Lung (tissue), 11 donors: ENCODE measurements at regions not wholly inside any gene's neighbourhood (a gene's known extent, or its start where the extent isn't known, plus 50 kb on each side); places are given as distances from the start of the nearest gene placed in this dataset.
A peak's percentile ranks its signal among the peaks of the same experiment; 100 is the strongest.

ENCODE experiments used
- ATAC-seq: fragments of 200-7000 bp; cut with Tn5 transposase; one replicate; pipeline ENCODE4 v1.9.1; 2020; ENCODE audit warnings: moderate number of reproducible peaks; ENCODE audit not compliant: insufficient read depth, low FRiP score
- DNase-seq, 3 donors: peaks; one replicate each; pipeline ENCODE4 v3.0.0-alpha.2; 2013 to 2017
- H3K27ac ChIP-seq, 2 donors: one replicate each; pipeline ENCODE4 v1.5.1; 2013; ENCODE audit warnings: mild to moderate bottlenecking in 2 of 2, moderate library complexity in 2 of 2, control low read depth in 1 of 2, inconsistent platforms in 1 of 2, low read depth in 1 of 2, low read length in 1 of 2
- H3K27me3 ChIP-seq, 3 donors: one replicate each; pipeline ENCODE4 v1.5.1; 2013; ENCODE audit warnings: low read length in 2 of 3; ENCODE audit not compliant: control insufficient read depth in 3 of 3, insufficient read depth in 3 of 3
- H3K36me3 ChIP-seq, 4 donors: one replicate each; pipeline ENCODE4 v1.5.1; 2013; ENCODE audit warnings: low read length in 4 of 4, mild to moderate bottlenecking in 1 of 4, moderate library complexity in 1 of 4; ENCODE audit not compliant: control insufficient read depth in 4 of 4, insufficient read depth in 4 of 4
- H3K4me1 ChIP-seq, 5 donors: one replicate each; pipeline ENCODE4 v1.5.1; 2013; ENCODE audit warnings: low read length in 5 of 5, mild to moderate bottlenecking in 2 of 5, moderate library complexity in 1 of 5; ENCODE audit not compliant: control insufficient read depth in 5 of 5, insufficient read depth in 5 of 5
- H3K4me3 ChIP-seq: one replicate; pipeline ENCODE4 v1.5.1; 2013; ENCODE audit warnings: mild to moderate bottlenecking, control low read depth, moderate library complexity
- H3K9ac ChIP-seq, 2 donors: one replicate each; pipeline ENCODE4 v1.5.1; 2013; ENCODE audit warnings: low read length in 2 of 2, control low read depth in 1 of 2; ENCODE audit not compliant: insufficient read depth in 1 of 2
- H3K9me3 ChIP-seq, 4 donors: one replicate each; pipeline ENCODE4 v1.5.1; 2013; ENCODE audit warnings: low read length in 3 of 4, mild to moderate bottlenecking in 1 of 4, moderate library complexity in 1 of 4; ENCODE audit not compliant: control insufficient read depth in 4 of 4, insufficient read depth in 3 of 4
- CTCF ChIP-seq: IDR thresholded peaks from 2 replicates; pipeline ENCODE4 v1.5.1; 2012; ENCODE audit warnings: mild to moderate bottlenecking; ENCODE audit errors: control extremely low read depth, extremely low read depth
- WGBS, 2 donors: extraction: QIAGEN DNeasy Blood & Tissue Kit; methylation state at CpG; one replicate each; pipeline ENCODE4 v1.1.7; 2013; 5-methylcytosine and 5-hydroxymethylcytosine counted together
- donor health status: control.
- donor health status: control.
- donor health status: Bipolar disorder and iron deficiency.
- donor health status: healthy.
- donor health status: DM: yes; HTN: yes; CAD: no.

DNA sequence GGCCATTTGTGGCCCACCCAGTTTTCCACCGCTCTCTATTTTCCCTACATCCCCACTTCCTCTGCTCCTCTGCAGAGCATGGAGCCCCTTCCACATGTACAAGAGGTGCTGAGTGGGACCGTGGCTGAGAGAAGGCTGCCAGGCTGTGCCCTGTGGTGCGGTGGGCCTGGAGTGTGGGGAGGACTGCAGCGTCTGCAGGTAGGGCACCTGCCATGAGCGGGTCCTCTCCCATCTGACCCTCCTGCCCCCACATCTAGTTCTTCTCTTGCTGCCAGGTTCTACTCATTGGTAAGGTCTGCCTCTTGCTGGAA is 145.6 kb upstream of the FAM20C start:
- no peak for TF ChIP-seq CTCF
- Histone ChIP-seq H3K9me3 (peaks cover 0 to 4% (median 0%) of the 10 kb centered on the region in 4 donors), H3K4me1 (peaks cover 0 to 4% (median 0%) of the 10 kb centered on the region in 5 donors), H3K9ac (no peak overlapping the region), H3K36me3 (no peaks in the 10 kb centered on the region), H3K27me3 (peaks cover 0 to 38% (median 0%) of the 10 kb centered on the region in 3 donors), H3K27ac (no peak overlapping the region), H3K4me3 (no peak overlapping the region)
- DNase-seq = no peak
- no peak for ATAC-seq
- 97% methylated on average over 5 of the region's 5 CpGs for WGBS, 2 donors

- Histone ChIP-seq H3K27ac (peak overlapping the region in 1 of 2 donors; percentile 72), H3K27me3 (peaks cover 0 to 19% (median 0%) of the 10 kb centered on the region in 3 donors), H3K4me1 (peaks cover 0 to 6% (median 0%) of the 10 kb centered on the region in 5 donors), H3K4me3 (no peak overlapping the region), H3K9ac (no peak overlapping the region), H3K36me3 (no peaks in the 10 kb centered on the region), H3K9me3 (no peaks in the 10 kb centered on the region)
- no peak for DNase-seq
- no peak for ATAC-seq
- WGBS, 2 donors = 63 to 87% methylated on average over 11 of the region's 11 CpGs
- TF ChIP-seq CTCF = no peak
These were observed 140.8 kb upstream of the FAM20C start for GRCh38 chr7:51456-52068.

DNA sequence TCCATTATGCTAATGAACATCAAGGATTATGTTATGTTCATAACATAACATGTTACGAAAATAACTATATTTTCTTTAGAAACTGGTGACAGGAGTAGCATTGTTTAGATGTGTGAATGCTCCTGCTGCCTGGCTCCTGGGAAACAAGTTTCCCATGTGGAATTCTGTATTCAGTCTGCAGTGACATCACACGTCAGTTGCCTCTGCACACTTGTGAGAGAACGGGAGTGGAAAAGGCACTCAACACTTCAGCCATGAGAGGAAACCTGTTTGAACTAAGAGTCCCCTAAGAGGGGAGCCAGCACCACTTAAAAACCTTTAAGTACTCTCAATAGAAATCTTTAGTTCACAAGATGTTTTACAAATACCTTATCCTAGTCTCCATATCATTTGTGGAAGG is 140.3 kb upstream of the FAM20C start:
- H3K27me3 ChIP-seq = peaks cover 0 to 19% (median 0%) of the 10 kb centered on the region in 3 donors
- H3K4me1 ChIP-seq = peaks cover 0 to 6% (median 0%) of the 10 kb centered on the region in 5 donors
- 52 to 72% methylated on average over 3 of the region's 3 CpGs for WGBS, 2 donors
- peak; percentile 59 for ATAC-seq
- no peak for TF ChIP-seq CTCF
- H3K36me3 ChIP-seq = no peaks in the 10 kb centered on the region
- no peak overlapping the region for H3K4me3 ChIP-seq
- no peaks in the 10 kb centered on the region for H3K9me3 ChIP-seq
- H3K9ac ChIP-seq = no peak overlapping the region
- H3K27ac ChIP-seq = no peak overlapping the region
- peak; percentile 40 to 67 (median 45) for DNase-seq

DNA sequence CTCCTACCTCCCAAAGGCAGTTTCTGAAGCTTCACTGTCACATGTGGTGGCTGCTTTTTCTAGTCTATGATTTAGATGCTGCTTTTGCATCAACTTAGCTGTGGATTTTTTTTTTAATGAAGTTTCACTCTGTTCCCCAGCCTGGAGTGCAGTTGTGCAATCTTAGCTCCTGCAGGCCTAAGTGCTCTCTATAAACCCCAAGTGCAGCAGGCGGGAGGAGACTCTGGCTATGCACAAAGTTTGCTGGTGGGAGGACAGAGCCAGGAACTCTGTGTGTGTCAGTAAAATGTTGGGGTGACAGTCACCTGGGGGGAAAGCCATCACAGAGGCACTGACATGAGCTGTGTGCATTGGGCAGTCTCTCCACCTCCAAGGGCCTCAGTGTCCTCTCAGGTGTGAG is 138.8 kb upstream of the FAM20C start:
- WGBS, 2 donors = 44 to 82% methylated on average over 1 of the region's 1 CpG
- Histone ChIP-seq H3K27ac (no peak overlapping the region), H3K4me1 (peaks cover 0 to 6% (median 0%) of the 10 kb centered on the region in 5 donors), H3K9me3 (no peaks in the 10 kb centered on the region), H3K36me3 (no peaks in the 10 kb centered on the region), H3K4me3 (no peak overlapping the region), H3K9ac (no peak overlapping the region), H3K27me3 (peaks cover 0 to 27% (median 0%) of the 10 kb centered on the region in 3 donors)
- no peak for TF ChIP-seq CTCF
- ATAC-seq = no peak
- DNase-seq = peak in 1 of 3 donors; percentile 37
